ENCODE measurements at regions not wholly inside any gene's neighbourhood (a gene's known extent, or its start where the extent isn't known, plus 50 kb on each side); places are given as distances from the start of the nearest gene placed in this dataset.
"Not testable (repeated sequence)": the region's sequence is repeated elsewhere in the genome, so short reads cannot be mapped to it uniquely, and the experiment has no call there.

GRCh38 chr3:20517316-20517715 is 331.3 kb upstream of the SGO1 start:
- TF ChIP-seq EZH2 (optimal IDR thresholded peaks at IDR 0.05; ENCODE audit: low read depth, low read length); CTCF (IDR thresholded peaks at IDR 0.05; ENCODE audit: low read length): not testable (repeated sequence)
